Activated CD4-positive, alpha-beta T cell treated with anti-CD3 and anti-CD28 coated beads for 48 hours (primary cell): ENCODE measurements at regions not wholly inside any gene's neighbourhood (a gene's known extent, or its start where the extent isn't known, plus 50 kb on each side); places are given as distances from the start of the nearest gene placed in this dataset.

Source experiments
- DNase-seq: peaks from one replicate; pipeline ENCODE4 v3.0.0-alpha.2; 2020

- DNase-seq = no peak
Measured at GRCh38 chr2:47264686-47265085, 88.4 kb upstream of the CALM2 start.

DNA sequence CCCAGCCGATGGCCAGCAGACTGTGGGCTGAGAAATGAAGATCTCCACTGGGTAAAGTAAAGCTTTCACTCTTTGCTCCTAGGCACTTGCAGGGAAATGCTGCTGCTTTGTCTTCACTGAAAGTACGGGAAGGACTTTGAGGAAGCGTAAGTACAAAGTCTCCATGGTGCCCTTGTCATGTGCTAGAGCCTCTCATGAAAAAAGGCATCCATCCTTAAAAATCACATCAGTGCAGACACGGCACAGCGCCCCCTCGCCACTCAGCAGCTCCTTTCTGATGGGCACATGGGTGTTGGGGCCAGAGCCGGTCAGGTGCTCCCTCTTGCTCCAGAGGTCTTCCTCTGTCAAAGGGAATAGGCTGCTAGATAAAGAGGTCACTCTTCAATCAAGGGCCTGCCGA is 87.8 kb upstream of the CALM2 start:
- DNase-seq = no peak

- DNase-seq = no peak
Measured at GRCh38 chr2:47262657-47263056, 86.3 kb upstream of the CALM2 start.

DNA sequence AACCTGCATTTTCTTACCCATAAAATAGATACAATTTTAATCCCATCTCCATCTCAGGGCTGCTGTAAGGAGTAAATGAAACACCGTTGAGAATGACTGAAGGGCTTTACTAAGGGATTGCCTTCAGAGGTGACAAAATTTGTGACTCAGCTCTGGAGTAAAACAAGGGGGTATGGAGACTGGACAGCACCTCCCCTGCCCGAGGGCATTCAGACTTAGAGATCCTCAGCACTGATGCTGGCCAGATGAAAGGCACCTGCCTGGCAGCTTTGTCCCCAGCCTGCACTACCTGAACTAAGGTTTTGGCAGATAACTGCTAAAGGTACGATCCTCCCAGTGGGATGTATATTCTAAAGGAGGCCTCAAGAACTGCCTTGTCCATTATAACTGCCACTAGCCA is 84.7 kb upstream of the CALM2 start:
- DNase-seq = no peak

DNA sequence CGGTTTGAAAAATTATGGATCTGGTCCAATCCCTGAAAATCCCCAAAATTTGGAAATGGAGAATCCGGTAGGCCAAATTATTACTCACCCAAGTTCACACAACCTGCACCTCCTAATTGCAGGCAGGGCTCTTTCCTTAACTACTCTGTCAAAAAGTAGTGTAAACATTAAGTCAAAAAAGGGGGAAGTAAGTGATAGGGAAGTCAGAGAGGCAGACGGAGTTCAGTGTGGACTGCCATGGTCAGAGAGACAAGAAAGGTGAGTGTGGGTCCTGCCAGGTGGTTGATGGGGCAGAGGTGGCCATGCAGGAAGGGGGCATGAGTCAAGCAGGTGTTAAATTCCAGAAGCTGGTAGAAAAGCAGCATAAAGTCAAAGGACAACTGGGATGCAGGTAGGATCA is 83.5 kb upstream of the CALM2 start:
- no peak for DNase-seq

GRCh38 chr2:47257946-47258348 is 81.6 kb upstream of the CALM2 start:
- DNase-seq = no peak

GRCh38 chr2:47256416-47257087 is 80.2 kb upstream of the CALM2 start:
- DNase-seq = no peak

- no peak for DNase-seq
Measured at GRCh38 chr2:47255794-47256193, 79.5 kb upstream of the CALM2 start.

DNA sequence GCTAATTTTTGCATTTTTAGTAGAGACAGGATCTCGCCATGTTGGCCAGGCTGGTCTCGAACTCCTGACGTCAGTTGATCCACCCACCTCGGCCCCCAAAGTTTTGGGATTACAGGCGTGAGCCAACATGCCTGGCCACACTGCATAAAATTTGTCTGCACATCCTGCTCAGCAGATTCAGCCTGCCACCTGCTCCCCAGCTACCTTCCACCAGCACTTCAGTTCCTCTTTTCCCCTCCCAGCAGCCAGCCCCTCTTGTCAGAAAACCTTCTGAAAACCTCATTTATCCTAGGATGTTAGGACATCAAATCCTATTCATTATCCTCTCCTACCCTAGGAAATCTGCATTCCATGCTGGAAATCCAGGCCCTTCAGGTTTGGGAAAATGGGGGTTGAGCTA is 78.2 kb upstream of the CALM2 start:
- no peak for DNase-seq

GRCh38 chr2:47253447-47253846 is 77.1 kb upstream of the CALM2 start:
- no peak for DNase-seq

DNA sequence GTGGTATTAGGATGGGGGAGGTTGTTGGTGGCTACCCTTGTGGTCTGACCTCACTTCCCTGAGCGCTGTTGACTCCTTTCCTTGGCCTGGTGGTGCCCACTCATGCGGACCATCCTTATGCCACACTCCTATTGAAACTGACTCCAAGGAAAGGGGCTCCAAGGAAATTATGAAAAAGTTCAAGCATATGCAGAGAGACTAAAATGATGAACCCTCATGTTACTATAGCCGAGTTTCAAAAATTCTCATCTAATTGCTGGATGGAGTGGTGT is 75.0 kb upstream of the CALM2 start:
- no peak for DNase-seq

GRCh38 chr2:47250586-47251403 is 74.5 kb upstream of the CALM2 start:
- DNase-seq = no peak

GRCh38 chr2:47249931-47250330 is 73.6 kb upstream of the CALM2 start:
- DNase-seq = no peak

DNA sequence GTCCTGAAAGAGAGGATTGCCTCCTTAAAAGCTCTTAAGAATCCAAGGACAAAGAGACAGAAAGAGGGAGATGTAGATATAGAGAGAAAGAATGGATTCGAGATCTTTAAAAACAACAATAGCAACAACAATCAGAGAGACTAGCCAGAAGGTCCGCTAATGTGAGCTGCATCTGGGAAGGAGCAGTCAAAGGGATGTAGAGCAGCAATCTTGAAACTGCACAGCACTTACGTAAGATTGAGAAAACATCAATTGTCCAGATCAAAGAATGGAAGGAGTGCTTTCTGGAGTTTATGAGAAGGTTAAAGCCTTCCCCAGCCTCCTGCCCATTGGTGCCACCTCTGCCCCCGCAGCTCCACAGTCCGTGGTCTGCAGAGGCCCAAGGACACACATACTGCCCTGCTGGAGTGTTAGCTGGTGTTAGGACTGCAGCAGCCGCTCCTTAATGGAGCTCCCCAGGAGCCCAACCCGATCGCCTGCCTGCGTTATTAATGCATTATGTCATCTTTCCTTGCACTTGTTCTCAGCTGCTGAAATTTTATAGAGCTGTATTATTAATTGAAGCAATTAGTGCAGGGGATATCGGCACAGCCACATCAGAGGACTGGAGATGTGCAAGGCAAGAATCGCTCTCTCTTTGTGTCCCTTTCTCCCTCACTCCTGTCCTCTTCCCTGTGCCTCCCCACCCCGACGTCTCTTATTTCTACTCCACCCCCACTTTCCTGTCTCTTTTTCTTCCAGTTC is 73.0 kb upstream of the CALM2 start:
- no peak for DNase-seq

DNA sequence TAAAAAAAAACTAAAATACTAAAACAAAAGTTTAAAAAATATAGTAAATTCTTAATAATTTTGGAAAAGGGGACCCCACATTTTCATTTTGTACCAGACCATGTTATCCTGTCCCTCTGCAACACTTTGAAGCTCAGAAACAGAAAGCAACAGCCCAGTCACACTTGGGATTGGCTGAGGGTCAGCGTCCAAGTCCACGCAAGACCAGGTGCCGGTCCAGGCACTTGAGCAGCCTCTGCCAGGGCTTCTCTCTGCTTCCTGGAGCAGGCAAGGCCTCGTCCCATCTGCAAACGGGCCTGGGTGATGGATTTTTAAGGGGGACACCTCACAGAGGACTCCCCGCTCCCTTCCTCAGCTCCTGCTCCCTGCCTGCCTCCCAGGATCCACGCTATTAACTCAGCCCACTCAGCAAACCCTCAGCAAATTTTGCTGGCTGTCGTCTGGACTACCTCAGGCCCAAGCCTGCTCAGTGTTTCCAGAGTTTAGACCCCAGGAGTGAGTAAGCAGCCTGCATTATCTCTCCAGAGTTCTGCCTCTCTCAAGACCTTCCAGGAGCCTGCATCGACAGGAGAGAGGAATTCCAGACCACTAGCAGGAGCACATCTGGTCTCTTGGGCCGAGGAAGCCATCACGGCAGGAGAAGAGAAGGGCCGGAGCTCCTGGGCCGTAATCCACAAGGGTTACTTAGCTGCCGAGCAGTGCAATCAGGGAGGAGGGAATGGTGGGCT is 67.4 kb upstream of the CALM2 start:
- DNase-seq = no peak

DNA sequence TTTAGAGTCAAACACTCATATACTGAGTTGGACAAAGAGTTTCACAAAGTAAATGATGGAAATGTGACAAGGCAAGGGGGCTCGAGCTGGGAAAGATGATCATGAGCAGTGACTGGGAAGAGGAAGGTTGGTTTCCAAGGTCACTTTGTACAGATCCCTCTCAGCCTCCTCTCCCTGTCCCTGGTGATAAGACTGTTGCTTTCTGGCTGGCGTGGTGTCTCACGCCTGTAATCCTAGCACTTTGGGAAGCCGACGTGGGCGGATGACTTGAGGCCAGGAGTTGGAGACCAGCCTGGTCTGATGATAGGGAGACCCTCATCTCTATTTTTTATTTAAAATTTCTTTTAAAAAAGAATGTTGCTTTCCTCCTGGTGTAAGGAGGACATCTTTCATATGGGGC is 65.4 kb upstream of the CALM2 start:
- no peak for DNase-seq

GRCh38 chr2:47239119-47239969 is 63.0 kb upstream of the CALM2 start:
- DNase-seq = no peak

DNA sequence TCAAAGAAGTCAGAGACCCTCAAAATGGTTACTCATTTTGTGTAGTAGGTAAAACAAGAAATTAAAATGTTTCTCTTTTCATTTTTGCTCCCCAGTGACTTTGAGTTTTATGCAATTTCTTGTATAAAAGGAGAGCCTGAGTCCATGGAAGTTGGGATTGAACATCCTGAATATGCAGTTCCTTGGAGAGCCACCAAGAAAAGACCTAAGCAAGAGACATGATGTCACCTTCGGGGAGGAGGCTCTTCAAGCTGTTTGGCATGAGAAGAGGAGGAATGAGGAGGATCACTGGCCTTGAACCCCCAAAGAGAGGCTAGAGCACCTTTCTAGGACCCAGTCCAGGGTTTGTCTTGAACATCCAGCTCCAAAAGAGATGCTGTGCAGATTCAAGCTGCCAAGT is 62.3 kb upstream of the CALM2 start:
- no peak for DNase-seq

DNA sequence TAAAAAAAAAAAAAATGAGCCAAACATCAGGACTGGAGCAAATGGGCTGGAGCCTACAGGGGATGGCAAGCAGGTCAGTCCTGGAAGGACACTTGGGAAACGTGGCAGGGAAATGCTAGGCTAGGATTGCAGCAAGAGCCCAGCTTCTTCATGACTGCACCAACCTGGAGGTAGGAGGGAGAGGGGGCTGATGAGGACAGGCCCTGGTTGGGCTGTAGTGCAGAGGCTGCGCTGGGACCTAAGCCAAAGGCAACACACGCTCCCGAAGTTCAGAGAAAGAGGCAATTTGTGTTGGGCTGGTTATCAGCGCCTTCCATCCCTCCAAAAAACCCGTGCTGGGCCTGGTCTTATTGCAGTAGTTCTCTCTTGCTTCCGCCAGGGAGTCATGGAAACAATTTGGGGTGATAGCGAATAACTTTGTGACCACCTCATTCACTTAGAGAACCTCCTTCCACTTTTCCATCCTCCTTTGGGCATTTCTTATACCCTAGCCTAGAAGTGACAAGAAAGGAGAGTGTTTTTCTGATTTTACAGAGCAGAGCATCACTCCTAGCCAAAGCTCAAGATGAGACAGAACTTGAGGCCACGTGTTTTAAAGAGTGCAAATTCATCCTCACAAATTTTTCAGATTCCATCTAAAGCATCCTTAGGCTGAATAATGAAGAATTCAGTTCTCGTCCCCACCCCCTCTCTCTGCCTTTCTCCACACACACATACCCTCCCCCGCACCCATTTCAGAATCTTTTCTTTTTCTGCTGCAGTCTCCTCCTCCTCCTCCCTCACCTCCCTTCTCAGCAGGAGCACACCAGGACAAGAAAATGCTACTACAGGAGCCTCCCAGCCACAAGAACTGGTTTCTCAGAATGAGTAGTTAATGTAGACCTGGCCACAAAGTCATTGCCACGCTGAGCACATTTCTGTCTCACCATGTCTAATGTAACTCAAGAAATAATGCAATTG is 61.3 kb upstream of the CALM2 start:
- DNase-seq = no peak

GRCh38 chr2:47236503-47237215 is 60.3 kb upstream of the CALM2 start:
- DNase-seq = no peak

DNA sequence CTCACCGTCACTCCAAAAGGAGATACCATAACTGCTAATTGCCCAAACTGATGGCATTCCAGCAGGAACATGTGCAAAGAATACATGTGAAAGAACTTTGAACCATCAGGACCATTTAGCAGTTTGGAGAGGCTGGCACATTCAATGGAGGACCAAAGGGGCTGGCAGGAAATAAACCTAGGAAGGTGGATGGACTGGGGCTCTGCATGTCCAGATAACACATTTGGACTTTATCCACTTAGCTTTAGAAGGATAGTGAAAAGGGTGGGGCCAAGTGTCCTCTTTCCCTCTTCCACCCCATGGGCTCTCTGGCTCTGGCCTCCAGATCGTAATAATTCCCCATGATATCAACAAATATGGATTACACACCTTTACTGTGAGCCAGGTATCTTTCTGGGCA is 58.8 kb upstream of the CALM2 start:
- DNase-seq = no peak
